ENCODE measurements at regions not wholly inside any gene's neighbourhood (a gene's known extent, or its start where the extent isn't known, plus 50 kb on each side); places are given as distances from the start of the nearest gene placed in this dataset.

- H3K27ac ChIP-seq: no peak overlapping the region
- no peak for TF ChIP-seq POLR2A (IDR thresholded peaks at IDR 0.05)
- TF ChIP-seq CTCF (IDR thresholded peaks at IDR 0.05): no peak
- H3K9me3 ChIP-seq: no peaks in the 10 kb centered on the region
- no peaks in the 10 kb centered on the region for H3K4me1 ChIP-seq
- no peaks in the 10 kb centered on the region for H3K27me3 ChIP-seq
- DNase-seq: no peak
- no peaks in the 10 kb centered on the region for H3K36me3 ChIP-seq
- intact Hi-C loops (cut with DNase I; ENCODE audit: low total_unique reads): no loop called here
- H3K4me3 ChIP-seq: no peak overlapping the region
Observed at GRCh38 chr3:72582211-72582878, 265.9 kb downstream of the SHQ1 start.

- intact Hi-C loops (cut with DNase I; ENCODE audit: low total_unique reads): no loop called here
- no peak for DNase-seq
- Histone ChIP-seq H3K27ac (no peak overlapping the region), H3K4me1 (no peaks in the 10 kb centered on the region), H3K36me3 (no peaks in the 10 kb centered on the region), H3K4me3 (no peak overlapping the region), H3K27me3 (no peaks in the 10 kb centered on the region), H3K9me3 (no peaks in the 10 kb centered on the region)
- TF ChIP-seq CTCF (IDR thresholded peaks at IDR 0.05): no peak
- TF ChIP-seq POLR2A (IDR thresholded peaks at IDR 0.05): no peak
Observed at GRCh38 chr3:72580900-72581299, 267.3 kb downstream of the SHQ1 start.

- Histone ChIP-seq H3K27me3 (no peaks in the 10 kb centered on the region), H3K9me3 (no peaks in the 10 kb centered on the region), H3K27ac (no peak overlapping the region), H3K36me3 (no peaks in the 10 kb centered on the region), H3K4me1 (no peaks in the 10 kb centered on the region), H3K4me3 (no peak overlapping the region)
- DNase-seq: no peak
- TF ChIP-seq CTCF (IDR thresholded peaks at IDR 0.05): no peak
- no peak for TF ChIP-seq POLR2A (IDR thresholded peaks at IDR 0.05)
- intact Hi-C loops (cut with DNase I; ENCODE audit: low total_unique reads): no loop called here
Observed at GRCh38 chr3:72580246-72580756, 267.9 kb downstream of the SHQ1 start.

- Histone ChIP-seq H3K9me3 (no peaks in the 10 kb centered on the region), H3K27ac (no peak overlapping the region), H3K27me3 (no peaks in the 10 kb centered on the region), H3K36me3 (no peaks in the 10 kb centered on the region), H3K4me3 (no peak overlapping the region), H3K4me1 (no peaks in the 10 kb centered on the region)
- intact Hi-C loops (cut with DNase I; ENCODE audit: low total_unique reads): no loop called here
- TF ChIP-seq CTCF (IDR thresholded peaks at IDR 0.05) (no peak), POLR2A (IDR thresholded peaks at IDR 0.05) (no peak)
- no peak for DNase-seq
Observed at GRCh38 chr3:72579581-72580245, 268.5 kb downstream of the SHQ1 start.

DNA sequence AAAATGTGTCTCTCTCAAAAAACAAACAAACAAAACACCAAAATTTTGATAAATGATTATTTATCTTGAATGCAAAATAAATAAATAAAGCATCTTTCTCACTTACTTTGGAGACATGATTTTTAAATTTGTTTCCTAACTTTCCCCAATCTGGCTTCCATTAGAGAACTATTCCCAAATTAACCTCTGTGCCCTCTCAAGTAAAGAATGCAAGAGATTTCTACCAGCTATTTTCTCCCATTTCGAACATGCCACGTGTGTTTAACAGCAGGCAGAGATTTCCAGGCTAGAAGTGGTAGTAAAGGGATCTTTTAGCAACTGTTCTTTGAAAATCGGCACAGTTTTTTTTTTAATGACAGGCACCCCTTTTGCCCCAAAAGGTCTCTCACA lies 269.1 kb downstream of the SHQ1 start:
- no peak overlapping the region for H3K27ac ChIP-seq
- no peak overlapping the region for H3K4me3 ChIP-seq
- H3K36me3 ChIP-seq: no peaks in the 10 kb centered on the region
- no peak for DNase-seq
- intact Hi-C loops (cut with DNase I; ENCODE audit: low total_unique reads): no loop called here
- no peaks in the 10 kb centered on the region for H3K4me1 ChIP-seq
- H3K9me3 ChIP-seq: no peaks in the 10 kb centered on the region
- H3K27me3 ChIP-seq: no peaks in the 10 kb centered on the region
- TF ChIP-seq CTCF (IDR thresholded peaks at IDR 0.05) (no peak), POLR2A (IDR thresholded peaks at IDR 0.05) (no peak)
